GM18873 (cell line): ENCODE measurements at regions not wholly inside any gene's neighbourhood (a gene's known extent, or its start where the extent isn't known, plus 50 kb on each side); places are given as distances from the start of the nearest gene placed in this dataset.

Source experiments
- ATAC-seq: cut with Tn5 transposase; IDR thresholded peaks from one replicate; pipeline ENCODE4 v1.9.1; 2021; ENCODE audit warnings: mild to moderate bottlenecking, moderate library complexity, moderate number of reproducible peaks; ENCODE audit not compliant: unreplicated experiment, low FRiP score

DNA sequence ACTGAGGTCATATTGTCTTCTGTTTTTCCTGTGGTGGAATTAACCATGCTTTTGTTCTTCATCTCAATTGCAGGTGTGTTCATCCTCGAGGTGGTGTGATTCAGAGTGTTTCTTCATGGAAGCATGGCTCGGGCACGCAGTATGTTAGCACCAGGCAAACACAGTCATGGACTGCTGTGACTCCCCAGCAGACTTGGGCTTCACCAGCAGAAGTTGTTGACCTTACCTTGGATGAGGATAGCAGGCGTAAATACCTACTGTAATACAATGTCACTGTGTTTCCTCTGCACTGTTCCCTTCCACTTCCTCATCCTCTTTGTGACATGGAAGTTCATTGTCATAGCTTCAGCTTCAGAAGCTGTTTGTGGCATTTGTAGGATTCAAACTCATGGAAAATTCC lies 158.7 kb downstream of the HAUS1 start:
- ATAC-seq: no peak

DNA sequence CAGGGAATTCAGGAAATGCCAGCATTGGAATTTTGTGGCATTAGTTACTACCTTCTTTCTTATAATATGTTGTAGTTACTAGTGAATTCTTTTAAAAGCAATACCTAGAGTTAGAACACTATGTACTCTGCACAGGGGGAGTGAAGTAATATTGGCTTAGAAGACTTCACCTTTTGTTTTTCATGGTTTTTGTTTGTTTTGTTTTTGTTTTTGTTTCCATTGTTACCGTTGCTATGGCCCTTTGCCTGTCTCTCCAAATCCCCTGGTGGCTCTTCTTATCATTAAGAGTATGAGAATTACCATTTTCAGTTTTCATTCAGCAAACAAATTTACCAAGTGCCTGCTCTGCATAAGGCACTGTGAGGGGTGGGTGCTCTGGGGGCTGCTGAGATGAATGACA lies 160.1 kb downstream of the HAUS1 start:
- ATAC-seq: no peak

DNA sequence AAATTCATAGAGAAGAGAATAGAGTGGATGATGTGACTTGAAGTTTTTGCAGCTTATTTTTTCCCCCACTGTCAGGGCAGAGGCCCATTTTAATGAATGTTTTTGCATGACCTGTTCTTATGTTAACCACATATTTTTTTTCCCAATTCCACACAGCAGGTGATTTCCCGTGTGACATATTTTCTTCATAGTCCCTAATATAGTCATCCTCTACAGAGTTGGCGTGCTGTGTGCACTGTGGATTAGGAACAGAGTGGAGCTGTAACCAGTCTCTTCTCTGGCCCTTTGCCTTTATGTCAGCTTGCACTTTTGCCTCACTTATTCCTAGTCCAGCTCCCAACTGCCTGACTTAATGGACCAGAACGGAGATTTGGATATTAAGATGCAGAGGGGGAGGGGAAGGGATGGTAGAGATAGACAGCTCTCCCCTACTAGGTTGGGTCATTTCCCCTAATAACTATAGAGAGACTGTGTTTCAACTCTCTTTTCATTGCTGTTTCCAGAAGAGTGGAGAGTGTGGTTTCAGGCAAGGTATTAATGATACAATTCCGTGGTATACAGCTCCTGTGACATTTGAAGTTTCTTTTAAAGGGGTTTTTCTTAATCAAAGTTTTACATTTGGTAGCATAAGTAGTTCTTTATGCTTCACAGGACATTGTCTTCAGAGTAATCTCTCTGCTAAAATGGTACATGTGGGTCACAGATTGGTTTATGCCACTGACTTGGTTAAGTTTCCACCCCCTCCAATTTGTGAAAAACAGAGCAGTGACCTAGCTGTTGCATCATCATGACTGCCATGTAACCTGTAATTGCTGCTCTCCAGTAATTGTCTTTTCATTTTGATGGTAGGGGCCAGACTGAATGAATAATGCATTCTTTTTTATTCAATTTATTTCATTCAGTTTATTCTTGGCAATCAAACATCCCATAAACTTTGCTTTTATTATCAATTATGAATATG lies 161.3 kb downstream of the HAUS1 start:
- no peak for ATAC-seq

DNA sequence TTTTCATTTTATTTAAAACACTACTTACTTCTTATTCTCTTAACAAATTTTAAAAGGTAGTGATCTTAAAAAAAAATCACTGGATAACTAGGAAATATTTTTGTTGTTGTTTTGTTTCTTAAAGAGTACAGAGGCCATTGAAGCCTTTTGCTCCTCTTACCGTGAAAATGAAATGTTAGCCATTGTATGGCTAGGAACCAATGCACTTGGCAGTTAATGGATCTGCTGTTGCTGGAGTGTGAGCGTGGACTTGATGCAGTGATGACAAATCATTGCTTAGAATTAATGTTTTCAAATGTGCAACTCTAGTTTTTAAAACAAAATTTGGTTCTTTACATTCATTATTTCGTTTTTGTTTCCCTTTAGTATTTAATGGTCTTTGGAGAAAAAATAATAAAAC lies 162.3 kb downstream of the HAUS1 start:
- ATAC-seq: no peak

DNA sequence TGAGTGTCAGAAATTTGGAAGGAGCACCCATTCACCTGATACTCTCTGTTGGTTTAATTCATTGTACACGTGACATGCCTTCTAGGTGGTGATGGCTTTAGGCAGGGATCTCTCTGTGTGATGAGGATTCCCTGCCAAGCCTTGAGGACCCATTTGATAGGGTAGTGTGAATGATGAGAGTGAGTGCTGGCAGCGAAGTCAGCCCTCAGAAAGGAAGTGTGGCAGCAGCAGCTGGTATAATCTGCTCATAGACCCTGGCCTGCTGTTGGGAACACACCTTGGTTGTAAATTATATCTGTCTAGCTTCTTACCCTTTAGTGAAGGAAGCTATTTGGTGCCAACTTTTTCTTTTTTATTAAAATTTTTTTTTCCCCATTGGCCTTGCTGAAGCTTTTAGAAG lies 164.5 kb downstream of the HAUS1 start:
- ATAC-seq: no peak

DNA sequence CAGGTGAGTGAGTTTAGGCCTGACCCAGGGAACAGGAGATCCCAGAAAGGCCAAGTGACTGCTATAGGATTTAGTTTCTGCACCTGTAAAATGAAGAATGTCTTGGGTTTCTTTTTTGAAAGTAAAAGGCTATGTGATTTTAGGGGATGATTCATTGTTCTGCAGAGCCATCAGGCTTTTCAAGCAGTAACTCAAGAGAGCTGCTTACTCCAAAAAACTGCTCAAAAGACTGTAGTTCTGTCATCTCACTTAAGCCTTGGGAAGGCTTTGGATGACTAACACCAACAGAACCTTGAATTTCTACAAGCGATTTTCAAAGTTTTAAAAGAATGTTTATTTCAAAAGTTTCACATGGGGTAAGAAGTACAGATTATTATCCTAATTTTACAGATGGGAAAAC lies 165.1 kb downstream of the HAUS1 start:
- ATAC-seq: no peak

DNA sequence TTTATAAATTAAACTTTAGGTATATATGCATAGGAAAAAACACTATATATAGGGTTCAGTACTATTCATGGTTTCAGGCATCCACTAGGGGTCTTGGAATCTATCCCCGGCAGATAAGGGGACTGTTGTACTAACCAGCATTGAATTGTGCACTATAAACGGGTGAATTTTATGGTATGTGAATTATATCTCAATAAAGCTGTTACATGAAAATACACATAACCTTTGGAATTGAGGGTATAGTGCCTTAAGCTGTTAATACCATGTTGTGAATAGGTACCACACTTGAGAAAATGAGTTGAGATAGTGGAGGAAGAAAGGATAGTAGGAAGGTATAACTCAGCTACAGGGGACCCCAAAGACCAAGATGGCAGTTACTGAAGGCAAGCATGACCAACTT lies 167.3 kb downstream of the HAUS1 start:
- ATAC-seq: no peak

DNA sequence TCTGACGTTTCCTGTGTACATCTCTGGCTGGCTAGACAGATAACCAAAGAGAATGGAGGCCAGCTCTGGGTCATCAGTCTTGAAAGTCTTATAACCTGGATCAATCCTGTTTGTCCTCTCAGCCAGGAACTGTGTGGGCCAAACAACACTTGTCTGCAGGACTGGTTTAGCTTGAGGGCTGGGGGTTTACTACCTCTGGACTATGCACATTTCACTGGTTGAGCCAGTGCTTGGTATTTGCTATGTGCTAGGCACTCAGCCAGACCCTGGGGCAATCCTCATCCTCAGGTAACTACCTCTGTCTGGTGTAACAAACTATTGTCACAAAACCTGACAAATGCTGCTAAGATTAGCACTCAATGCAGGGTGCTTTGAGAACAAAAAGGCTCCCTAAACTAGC lies 169.7 kb downstream of the HAUS1 start:
- no peak for ATAC-seq

DNA sequence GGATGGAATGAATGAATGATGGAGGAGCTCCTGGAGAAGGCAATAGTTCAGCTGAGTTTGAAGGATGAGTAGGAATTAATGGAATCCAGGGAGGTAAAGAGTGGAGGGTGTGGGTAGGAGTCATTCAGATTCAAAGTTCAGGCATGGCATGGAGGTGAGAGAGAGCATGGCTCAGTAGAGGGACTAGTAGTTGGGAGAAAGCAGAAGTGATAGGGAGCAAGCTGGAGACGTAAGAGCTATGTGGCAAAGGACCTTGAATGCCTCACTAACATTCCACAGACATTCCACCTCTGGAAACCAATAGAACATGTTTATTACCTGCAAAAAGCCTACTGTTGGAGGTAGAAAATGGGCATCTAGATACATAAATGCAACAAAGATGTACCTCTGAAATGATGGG lies 170.1 kb downstream of the HAUS1 start:
- ATAC-seq: no peak

DNA sequence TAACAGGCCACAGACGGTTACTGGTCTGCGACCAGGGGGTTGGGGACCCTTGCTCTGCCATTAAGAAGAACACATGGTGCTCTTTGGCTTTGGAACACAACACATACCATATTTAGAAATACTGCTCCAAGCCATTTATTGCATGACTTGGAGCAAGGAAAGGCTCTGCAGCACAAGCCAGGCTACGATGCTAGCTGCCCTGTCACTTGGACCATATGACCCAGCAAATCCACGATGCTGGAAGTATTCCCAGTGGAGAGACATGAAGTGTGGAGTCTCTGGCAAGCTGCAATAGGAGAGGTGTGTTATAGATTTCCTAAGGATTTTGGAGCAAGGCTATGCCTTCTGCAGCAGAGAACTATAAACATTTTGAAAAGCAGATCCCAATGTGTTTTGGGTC lies 171.2 kb downstream of the HAUS1 start:
- ATAC-seq: no peak

DNA sequence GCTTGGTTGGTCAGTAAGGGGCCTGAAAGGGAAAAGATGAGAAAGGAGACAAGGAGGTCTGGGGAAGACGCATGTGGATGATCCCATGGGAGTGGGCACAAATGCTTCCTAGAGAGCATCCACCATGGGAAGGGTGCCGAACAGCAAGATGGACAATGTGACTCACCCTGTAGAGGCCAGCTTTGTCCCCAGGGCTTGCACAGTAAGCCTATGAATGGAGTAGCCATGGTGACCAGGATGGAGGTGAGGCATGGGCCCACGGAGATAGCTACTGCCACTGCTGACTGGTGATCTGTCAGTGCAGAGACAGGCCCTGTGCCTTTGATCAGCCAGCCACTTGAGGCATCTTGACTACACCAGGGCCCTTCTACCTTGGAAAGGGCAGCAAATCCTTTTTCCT lies 172.6 kb downstream of the HAUS1 start:
- ATAC-seq: no peak

DNA sequence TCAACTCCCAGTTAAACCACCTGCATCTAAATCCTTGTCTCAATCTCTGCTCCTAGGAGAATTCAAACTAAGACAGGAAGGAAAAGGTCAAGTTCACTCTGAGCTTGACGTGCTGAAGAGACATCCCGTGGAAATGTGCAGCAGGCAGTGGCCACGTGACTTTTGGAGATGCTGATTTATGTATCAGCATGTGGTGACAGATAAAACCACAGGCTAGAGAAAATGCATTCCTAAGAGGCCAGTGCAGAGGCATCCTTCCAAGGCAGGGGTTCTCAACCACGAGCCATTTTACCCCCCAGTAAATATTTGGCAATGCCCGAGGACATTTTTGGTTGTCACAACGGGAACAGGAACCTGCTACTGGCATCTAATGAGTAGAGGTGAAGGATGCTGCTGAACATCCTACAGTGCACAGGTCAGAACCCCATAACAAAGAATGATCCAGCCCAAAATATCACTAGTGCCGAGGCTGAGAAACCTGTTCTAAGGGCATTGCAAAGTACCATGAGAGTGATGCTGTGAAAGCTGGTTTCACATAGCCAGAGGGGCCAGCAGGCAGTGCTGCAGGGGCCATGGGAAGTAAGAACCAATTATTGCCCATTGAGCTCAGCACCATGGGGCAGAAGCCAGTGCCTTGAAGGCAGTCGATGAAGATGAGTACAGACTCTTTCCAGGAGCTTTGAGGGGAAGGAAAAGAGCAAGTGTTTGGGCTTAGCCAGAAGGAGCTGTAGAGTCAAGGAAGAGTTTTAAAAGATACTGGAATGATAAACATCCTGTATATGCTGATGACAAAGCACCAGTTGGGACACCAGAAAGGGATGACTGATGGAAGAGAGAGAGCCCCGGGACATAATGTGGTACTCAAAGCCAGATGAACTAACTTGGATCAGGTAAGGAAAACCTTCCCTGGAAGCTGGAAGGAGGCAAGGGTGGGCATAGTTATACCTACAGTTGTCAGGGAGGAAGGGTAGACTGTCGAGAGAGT lies 174.6 kb downstream of the HAUS1 start:
- no peak for ATAC-seq

DNA sequence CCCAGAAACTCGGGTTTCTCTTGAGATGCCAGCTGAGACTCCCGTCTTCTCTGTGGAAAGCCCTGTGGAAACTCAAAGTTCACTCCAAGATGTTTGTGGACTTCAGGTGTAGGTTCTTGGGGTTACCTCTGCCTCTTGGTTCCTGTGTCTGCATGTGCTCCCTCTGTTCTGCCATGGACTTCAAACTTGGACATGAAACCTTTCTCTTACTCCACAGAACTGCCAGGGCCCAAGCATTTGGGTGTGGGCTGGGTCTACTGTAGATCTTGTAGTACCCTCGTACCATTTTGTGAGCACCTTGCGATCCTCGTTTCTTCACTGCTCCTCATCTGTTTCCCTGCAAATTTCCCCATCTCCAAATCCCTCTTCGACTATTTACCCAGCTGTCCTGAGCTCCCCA lies 175.5 kb downstream of the HAUS1 start:
- ATAC-seq: no peak

DNA sequence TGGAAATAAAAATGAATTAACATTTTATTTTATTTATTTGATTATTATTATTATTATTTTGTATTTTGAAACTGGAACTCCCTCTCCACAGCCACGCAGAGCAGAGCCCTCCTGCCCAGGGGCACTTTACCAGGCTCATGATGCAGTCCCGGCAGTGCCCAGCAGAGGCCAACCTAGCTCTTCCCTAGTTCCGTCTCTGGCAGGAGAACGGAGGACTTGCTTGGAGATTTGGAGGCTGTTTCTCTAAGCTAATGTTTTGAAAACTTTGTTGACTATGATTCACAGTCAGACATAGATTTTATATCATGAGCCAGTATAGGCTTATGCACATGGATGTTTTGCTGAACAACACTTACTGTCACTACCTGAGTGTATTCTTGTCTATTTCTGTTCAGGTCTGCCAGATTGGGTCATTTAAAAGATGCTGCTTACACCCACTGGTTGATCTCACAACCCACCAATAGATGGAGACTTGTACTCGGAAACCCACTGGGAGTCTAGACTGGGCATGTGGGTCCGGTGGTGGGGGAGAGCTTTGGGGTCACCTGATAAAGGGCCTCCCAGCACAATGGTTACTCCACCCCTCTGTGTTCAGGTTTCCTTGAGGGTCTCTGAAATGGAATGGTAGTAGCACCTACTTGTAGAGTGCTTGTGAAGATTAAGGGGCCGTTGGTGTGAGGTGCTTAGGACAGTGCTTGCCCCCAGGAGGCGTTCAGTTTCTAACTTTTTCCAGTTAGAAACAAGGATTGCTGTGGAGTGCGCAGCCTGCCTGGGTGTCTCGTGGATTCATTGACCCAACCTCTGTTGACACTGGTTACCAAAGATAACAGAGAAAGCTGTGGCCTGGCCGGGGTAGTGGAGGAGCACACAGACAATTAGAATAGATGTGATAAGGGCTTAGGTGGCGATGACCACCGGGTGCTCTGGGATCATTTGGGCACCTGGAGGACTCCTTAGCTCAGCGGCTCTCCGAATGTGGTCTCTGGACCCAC lies 177.3 kb downstream of the HAUS1 start:
- ATAC-seq: no peak

DNA sequence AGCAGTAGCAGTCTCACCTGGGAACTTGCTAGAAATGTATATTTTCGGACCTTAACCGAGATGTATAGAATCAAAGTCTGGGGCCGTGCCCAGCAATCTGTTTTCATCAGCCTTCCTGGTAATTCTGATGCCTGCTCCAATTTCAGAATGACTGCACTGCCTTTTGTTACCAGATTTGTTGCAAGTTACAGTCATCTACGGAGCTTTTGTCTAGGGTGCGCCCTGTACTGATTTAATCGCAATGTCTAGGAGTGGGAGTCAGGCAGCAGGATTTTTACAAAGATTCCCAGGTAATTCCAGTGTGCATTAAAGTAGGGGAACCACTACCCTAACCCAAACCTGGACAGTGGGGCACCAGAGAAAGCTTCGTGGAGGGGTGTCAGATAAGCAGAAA lies 178.0 kb downstream of the HAUS1 start:
- no peak for ATAC-seq

DNA sequence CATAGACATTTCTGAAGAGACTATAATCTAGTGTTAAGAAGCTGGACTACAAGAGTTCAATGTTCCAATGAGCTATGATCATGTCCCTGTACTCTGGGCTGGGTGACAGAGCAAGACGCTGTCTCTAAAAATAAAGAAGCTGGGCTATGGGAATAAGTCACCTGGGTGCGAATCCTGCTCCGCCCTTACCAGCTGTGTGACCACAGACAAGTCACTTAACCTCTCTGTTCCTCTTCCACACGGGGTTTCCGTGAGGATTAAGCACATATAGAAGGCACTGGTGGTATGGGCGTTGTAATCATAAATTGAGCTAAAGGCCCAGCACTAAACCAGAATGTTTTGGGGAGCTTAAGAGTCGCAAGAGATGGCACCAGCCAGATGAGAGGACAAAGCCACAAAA lies 178.5 kb downstream of the HAUS1 start:
- no peak for ATAC-seq

DNA sequence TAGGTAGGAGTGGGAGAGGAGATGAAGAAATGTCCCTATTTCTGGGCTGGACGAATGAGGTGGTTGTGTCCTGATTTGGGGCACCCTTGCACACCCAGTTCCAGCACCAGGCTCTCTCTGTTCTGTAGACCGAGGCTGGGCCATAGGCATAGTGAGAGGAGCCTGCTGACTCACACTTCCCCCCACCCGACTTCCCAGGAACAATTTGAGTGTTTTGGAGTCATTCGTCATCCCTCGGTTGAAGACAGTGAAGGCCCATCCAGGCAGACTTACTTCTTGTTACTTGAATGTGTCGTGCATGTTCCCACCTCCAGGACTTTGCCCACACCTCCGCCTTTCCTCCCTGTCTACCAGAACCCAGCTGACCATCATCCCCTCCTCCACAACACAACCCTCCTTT lies 179.1 kb downstream of the HAUS1 start:
- no peak for ATAC-seq

DNA sequence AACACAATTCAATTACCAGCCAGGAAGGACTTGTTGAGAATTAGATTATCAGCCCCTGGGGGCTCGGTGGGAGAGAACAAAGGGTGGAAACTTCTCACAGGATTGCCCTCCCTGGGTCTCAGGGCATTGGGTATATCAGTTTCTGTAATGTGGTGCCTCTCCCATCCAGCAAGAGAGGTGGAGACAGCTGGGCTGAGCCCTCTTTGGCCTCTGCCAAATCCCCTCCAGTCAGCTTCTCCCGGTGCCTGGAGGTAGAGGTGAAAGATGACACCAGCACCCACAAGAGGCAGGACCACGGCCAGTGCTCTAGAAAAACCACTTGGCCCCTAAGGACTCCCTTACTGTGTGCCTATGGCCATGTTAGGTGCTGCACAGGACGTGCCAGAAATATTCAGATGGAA lies 179.7 kb downstream of the HAUS1 start:
- no peak for ATAC-seq

DNA sequence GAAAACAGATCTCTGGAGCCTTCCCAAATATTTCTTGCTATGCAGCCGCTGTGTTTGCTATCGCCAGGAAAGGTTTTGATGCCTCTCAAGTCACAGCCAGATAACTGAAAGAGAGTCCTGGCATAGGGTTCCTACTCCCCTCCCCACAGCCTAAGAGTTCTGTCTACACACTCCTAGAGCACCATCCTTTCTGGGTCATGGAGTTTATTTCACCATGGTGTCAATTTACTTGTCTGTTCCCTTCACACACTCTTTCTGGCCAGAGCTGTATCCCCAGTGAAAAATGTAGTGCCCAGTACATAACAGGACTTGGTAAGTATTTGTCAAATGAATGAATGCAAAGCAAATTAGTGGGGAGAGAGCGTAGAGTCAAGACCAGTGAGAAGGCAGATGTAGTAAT lies 185.3 kb downstream of the HAUS1 start:
- ATAC-seq: no peak

DNA sequence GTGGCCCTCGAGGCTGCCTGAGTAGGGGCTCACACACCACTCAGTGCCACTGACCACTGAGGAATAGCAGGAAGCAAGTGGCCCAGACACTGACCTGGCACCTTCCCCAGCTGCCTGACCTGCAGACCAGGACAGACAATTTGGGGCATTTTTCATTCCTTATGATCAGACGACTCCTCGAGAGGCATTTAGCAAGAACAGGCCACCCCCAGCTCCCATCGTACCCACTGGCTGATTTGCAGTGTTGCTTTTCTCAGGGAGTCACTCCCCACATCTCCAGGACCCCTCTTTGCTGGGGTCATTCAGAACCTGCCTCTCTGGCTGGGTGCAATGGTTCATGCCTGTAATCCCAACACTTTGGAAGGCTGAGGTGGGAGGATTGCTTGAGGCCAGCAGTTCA lies 185.7 kb downstream of the HAUS1 start:
- ATAC-seq: no peak
